GM19043 (cell line): ENCODE measurements at regions not wholly inside any gene's neighbourhood (a gene's known extent, or its start where the extent isn't known, plus 50 kb on each side); places are given as distances from the start of the nearest gene placed in this dataset.

Experiments
- ATAC-seq: cut with Tn5 transposase; IDR thresholded peaks from one replicate; pipeline ENCODE4 v1.9.1; 2021; ENCODE audit warnings: low read depth; ENCODE audit not compliant: unreplicated experiment

DNA sequence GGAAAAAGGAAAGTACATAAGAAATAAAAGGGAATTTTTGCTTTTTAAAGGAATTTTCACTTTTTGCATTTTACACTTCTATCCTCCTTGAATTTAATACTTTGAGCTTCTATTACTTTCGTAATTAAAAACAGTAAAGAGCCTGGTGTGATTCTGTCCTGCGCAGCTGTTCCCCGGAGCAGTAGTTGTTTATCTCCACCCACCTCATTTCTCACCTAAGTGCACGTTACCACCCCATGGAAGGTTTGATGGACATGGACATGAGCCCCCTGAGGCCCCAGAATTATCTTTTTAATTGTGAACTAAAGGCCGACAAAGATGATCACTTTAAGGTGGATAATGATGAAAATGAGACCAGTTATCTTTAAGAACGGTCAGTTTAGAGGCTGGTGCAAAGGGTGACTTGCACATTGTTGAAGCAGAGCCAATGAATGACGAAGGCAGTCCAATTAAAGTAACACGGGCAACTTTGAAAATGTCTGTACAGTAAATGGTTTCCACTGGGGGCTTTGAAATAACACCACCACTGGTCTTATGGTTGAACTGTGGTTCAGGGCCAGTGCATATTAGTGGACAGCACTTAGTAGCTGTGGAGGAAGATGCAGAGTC is 52.1 kb upstream of the TEX13D start:
- no peak for ATAC-seq

DNA sequence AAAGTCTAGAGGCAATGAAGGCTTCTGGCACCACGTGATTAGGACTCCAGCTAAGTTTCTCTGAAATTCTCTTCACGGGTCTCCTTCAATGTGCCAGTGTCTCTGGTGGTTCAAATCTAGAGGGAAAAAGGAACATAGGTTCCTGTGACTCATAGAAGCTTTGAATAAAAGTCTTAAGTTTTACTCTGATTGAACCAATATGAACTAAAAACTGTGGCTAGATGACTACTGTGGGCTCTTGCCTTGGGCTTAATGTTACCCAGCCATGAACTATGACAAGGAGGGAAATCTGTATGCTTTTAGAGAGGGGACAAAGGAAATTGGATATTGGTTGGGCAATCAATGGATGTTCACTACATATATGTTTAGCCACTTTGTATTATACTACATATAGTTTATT is 49.9 kb upstream of the TEX13D start:
- ATAC-seq = no peak
